Right hindlimb (tissue), 1 donor: ENCODE measurements at regions not wholly inside any gene's neighbourhood (a gene's known extent, or its start where the extent isn't known, plus 50 kb on each side); places are given as distances from the start of the nearest gene placed in this dataset.

ENCODE experiments used
- DNase-seq: peaks from one replicate; pipeline ENCODE4 v3.0.0-alpha.2; 2018

GRCh38 chr11:86193297-86194095, 51.1 kb upstream of the EED start:
- peak; percentile 63 for DNase-seq

GRCh38 chr11:86192519-86193257, 51.9 kb upstream of the EED start:
- DNase-seq: no peak

GRCh38 chr11:86191874-86192273, 52.7 kb upstream of the EED start:
- no peak for DNase-seq

- no peak for DNase-seq
Measured at GRCh38 chr11:86187027-86187426, 57.5 kb upstream of the EED start.

GRCh38 chr11:86186386-86186785, 58.2 kb upstream of the EED start:
- peak; percentile 29 for DNase-seq

GRCh38 chr11:86185381-86185750, 59.2 kb upstream of the EED start:
- no peak for DNase-seq

GRCh38 chr11:86184728-86185380, 59.7 kb upstream of the EED start:
- DNase-seq: no peak

GRCh38 chr11:86183694-86184093, 60.9 kb upstream of the EED start:
- DNase-seq: no peak

- DNase-seq: no peak
Measured at GRCh38 chr11:86182976-86183584, 61.5 kb upstream of the EED start.

- no peak for DNase-seq
Measured at GRCh38 chr11:86181379-86181778, 63.2 kb upstream of the EED start.

- no peak for DNase-seq
Measured at GRCh38 chr11:86180851-86181250, 63.7 kb upstream of the EED start.

GRCh38 chr11:86180423-86180822, 64.1 kb upstream of the EED start:
- DNase-seq: no peak

- no peak for DNase-seq
Measured at GRCh38 chr11:86179646-86180064, 64.9 kb upstream of the EED start.

GRCh38 chr11:86177302-86177701, 67.3 kb upstream of the EED start:
- DNase-seq: no peak

- DNase-seq: no peak
Measured at GRCh38 chr11:86176165-86176884, 68.2 kb upstream of the EED start.

- no peak for DNase-seq
Measured at GRCh38 chr11:86175626-86176025, 68.9 kb upstream of the EED start.

- no peak for DNase-seq
Measured at GRCh38 chr11:86175191-86175590, 69.4 kb upstream of the EED start.

GRCh38 chr11:86174101-86175046, 70.2 kb upstream of the EED start:
- peak; percentile 83 for DNase-seq

- no peak for DNase-seq
Measured at GRCh38 chr11:86172894-86173293, 71.7 kb upstream of the EED start.

- no peak for DNase-seq
Measured at GRCh38 chr11:86171627-86172026, 72.9 kb upstream of the EED start.

- DNase-seq: peak; percentile 53
Measured at GRCh38 chr11:86167499-86168164, 76.9 kb upstream of the EED start.
